Peyer's patch (tissue), 4 donors: ENCODE measurements at regions not wholly inside any gene's neighbourhood (a gene's known extent, or its start where the extent isn't known, plus 50 kb on each side); places are given as distances from the start of the nearest gene placed in this dataset.

ENCODE experiments used
- DNase-seq, 3 donors: peaks; one replicate each; pipeline ENCODE4 v3.0.0-alpha.2; 2017 to 2019
- H3K27ac ChIP-seq, 4 donors: fragments of 200-600 bp; sonication (generic); one replicate each; pipeline ENCODE4 v1.5.1; 2016 to 2019
- H3K27me3 ChIP-seq, 2 donors: fragments of 200-600 bp; sonication (generic); one replicate each; pipeline ENCODE4 v1.5.1; 2019
- H3K36me3 ChIP-seq, 3 donors: fragments of 200-600 bp; sonication (generic); one replicate each; pipeline ENCODE4 v1.5.1; 2016 to 2019
- H3K4me1 ChIP-seq, 4 donors: fragments of 200-600 bp; sonication (generic); one replicate each; pipeline ENCODE4 v1.5.1; 2016 to 2019
- H3K4me3 ChIP-seq, 4 donors: fragments of 200-600 bp; sonication (generic); 1 replicate in 3 of 4; 2 replicates in 1 of 4; pipeline ENCODE4 v1.5.1; 2016 to 2019; ENCODE audit warnings: mild to moderate bottlenecking in 1 of 4
- H3K9me3 ChIP-seq, 4 donors: fragments of 200-600 bp; sonication (generic); one replicate each; pipeline ENCODE4 v1.5.1; 2016 to 2019; ENCODE audit warnings: mild to moderate bottlenecking in 1 of 4
- CTCF ChIP-seq, 6 experiments: fragments of 450-650 bp in 4 of 6; fragments of 200-600 bp in 2 of 6; sonication (generic) in 1 of 6; IDR thresholded peaks; one replicate each; pipeline ENCODE4 v1.5.1; 2017 to 2019; ENCODE audit warnings: antibody characterized with exemption in 6 of 6, mild to moderate bottlenecking in 3 of 6, moderate library complexity in 1 of 6
- POLR2A ChIP-seq, 2 donors: fragments of 450-650 bp; IDR thresholded peaks; one replicate each; pipeline ENCODE4 v1.5.1; 2017; ENCODE audit warnings: antibody characterized with exemption in 2 of 2, mild to moderate bottlenecking in 2 of 2, moderate library complexity in 2 of 2

GRCh38 chr17:53633856-53634255, 188.9 kb upstream of the KIF2B start:
- Histone ChIP-seq H3K27me3 (no peaks in the 10 kb centered on the region), H3K4me1 (no peaks in the 10 kb centered on the region), H3K36me3 (no peaks in the 10 kb centered on the region), H3K4me3 (no peak overlapping the region), H3K9me3 (no peaks in the 10 kb centered on the region), H3K27ac (no peak overlapping the region)
- DNase-seq: no peak
- TF ChIP-seq POLR2A (IDR thresholded peaks at IDR 0.05): no peak
- no peak for TF ChIP-seq CTCF (IDR thresholded peaks at IDR 0.05)

- Histone ChIP-seq H3K9me3 (no peaks in the 10 kb centered on the region), H3K4me1 (no peaks in the 10 kb centered on the region), H3K4me3 (no peak overlapping the region), H3K27me3 (no peaks in the 10 kb centered on the region), H3K27ac (no peak overlapping the region), H3K36me3 (no peaks in the 10 kb centered on the region)
- DNase-seq: no peak
- no peak for TF ChIP-seq CTCF (IDR thresholded peaks at IDR 0.05)
- TF ChIP-seq POLR2A (IDR thresholded peaks at IDR 0.05): no peak
Observed at GRCh38 chr17:53631486-53631885, 191.2 kb upstream of the KIF2B start.

GRCh38 chr17:53630638-53631037, 192.1 kb upstream of the KIF2B start:
- no peaks in the 10 kb centered on the region for H3K27me3 ChIP-seq
- DNase-seq: no peak
- H3K9me3 ChIP-seq: no peaks in the 10 kb centered on the region
- H3K4me3 ChIP-seq: no peak overlapping the region
- H3K27ac ChIP-seq: no peak overlapping the region
- no peaks in the 10 kb centered on the region for H3K36me3 ChIP-seq
- no peak for TF ChIP-seq CTCF (IDR thresholded peaks at IDR 0.05)
- TF ChIP-seq POLR2A (IDR thresholded peaks at IDR 0.05): no peak
- H3K4me1 ChIP-seq: no peaks in the 10 kb centered on the region

- H3K4me1 ChIP-seq: no peaks in the 10 kb centered on the region
- TF ChIP-seq POLR2A (IDR thresholded peaks at IDR 0.05) (no peak), CTCF (IDR thresholded peaks at IDR 0.05) (no peak)
- no peaks in the 10 kb centered on the region for H3K36me3 ChIP-seq
- no peak for DNase-seq
- no peaks in the 10 kb centered on the region for H3K27me3 ChIP-seq
- H3K4me3 ChIP-seq: no peak overlapping the region
- no peak overlapping the region for H3K27ac ChIP-seq
- no peaks in the 10 kb centered on the region for H3K9me3 ChIP-seq
Observed at GRCh38 chr17:53630115-53630514, 192.6 kb upstream of the KIF2B start.

GRCh38 chr17:53629188-53629587, 193.5 kb upstream of the KIF2B start:
- H3K27ac ChIP-seq: no peak overlapping the region
- H3K9me3 ChIP-seq: no peaks in the 10 kb centered on the region
- DNase-seq: no peak
- H3K4me1 ChIP-seq: no peaks in the 10 kb centered on the region
- no peaks in the 10 kb centered on the region for H3K36me3 ChIP-seq
- no peak overlapping the region for H3K4me3 ChIP-seq
- no peaks in the 10 kb centered on the region for H3K27me3 ChIP-seq
- TF ChIP-seq CTCF (IDR thresholded peaks at IDR 0.05) (no peak), POLR2A (IDR thresholded peaks at IDR 0.05) (no peak)

GRCh38 chr17:53628011-53628410, 194.7 kb upstream of the KIF2B start:
- Histone ChIP-seq H3K4me1 (no peaks in the 10 kb centered on the region), H3K27ac (no peak overlapping the region), H3K4me3 (no peak overlapping the region), H3K9me3 (no peaks in the 10 kb centered on the region), H3K27me3 (no peaks in the 10 kb centered on the region), H3K36me3 (no peaks in the 10 kb centered on the region)
- DNase-seq: no peak
- TF ChIP-seq POLR2A (IDR thresholded peaks at IDR 0.05): no peak
- TF ChIP-seq CTCF (IDR thresholded peaks at IDR 0.05): no peak
